HEK293 (cell line): ENCODE measurements at regions not wholly inside any gene's neighbourhood (a gene's known extent, or its start where the extent isn't known, plus 50 kb on each side); places are given as distances from the start of the nearest gene placed in this dataset.

ENCODE experiments used
- CTCF ChIA-PET: fragments of 350-600 bp; formaldehyde crosslinking; extraction: SDS; loops from one replicate; lab custom pipeline; 2021; ENCODE audit warnings: antibody characterized with exemption; lab: Yijun Ruan, JAX
- POLR2A ChIA-PET: fragments of 300-600 bp; formaldehyde crosslinking; extraction: SDS; loops from one replicate; lab custom pipeline; 2020; ENCODE audit warnings: antibody characterized with exemption, inconsistent platforms; lab: Yijun Ruan, JAX
- H3K27ac ChIP-seq: fragments of 200-500 bp; sonication (Bioruptor generic); 2 replicates; pipeline ENCODE4 v1.5.1; 2014; ENCODE audit warnings: low read depth, low read length, control low read depth, inconsistent platforms; ENCODE audit errors: extremely low read depth
- H3K36me3 ChIP-seq, 2 experiments: fragments of 200-500 bp in 1 of 2; sonication (Bioruptor generic) in 1 of 2; 1 replicate in 1 of 2; 2 replicates in 1 of 2; pipeline ENCODE4 v1.5.1; 2014 to 2017; ENCODE audit warnings: inconsistent platforms in 2 of 2, low read length in 2 of 2; ENCODE audit not compliant: control insufficient read depth in 2 of 2, insufficient read depth in 1 of 2
- H3K4me1 ChIP-seq: fragments of 200-500 bp; sonication (Bioruptor generic); 2 replicates; pipeline ENCODE4 v1.5.1; 2014; ENCODE audit warnings: mild to moderate bottlenecking, low read length, inconsistent platforms; ENCODE audit not compliant: control insufficient read depth, insufficient read depth
- H3K4me3 ChIP-seq: 2 replicates; pipeline ENCODE4 v1.5.1; 2011; ENCODE audit warnings: low read depth, mild to moderate bottlenecking, control low read depth, low read length, moderate library complexity
- H3K9me3 ChIP-seq: fragments of 200-500 bp; sonication (Bioruptor generic); 2 replicates; pipeline ENCODE4 v1.5.1; 2014; ENCODE audit warnings: low read depth, low read length, inconsistent platforms; ENCODE audit not compliant: control insufficient read depth, insufficient read depth
- EGR2 ChIP-seq: fragments of 450-650 bp; formaldehyde crosslinking; IDR thresholded peaks from 2 replicates; pipeline ENCODE4 v1.5.1; 2016; ENCODE audit warnings: low read depth, missing biosample characterization, missing genetic modification characterization
- KLF9 ChIP-seq: fragments of 450-650 bp; formaldehyde crosslinking; IDR thresholded peaks from 2 replicates; pipeline ENCODE4 v1.5.1; 2016; ENCODE audit warnings: missing biosample characterization, missing genetic modification characterization, low read depth
- SETDB1 ChIP-seq: IDR thresholded peaks from one replicate; pipeline ENCODE4 v1.6.1; 2017; ENCODE audit warnings: mild to moderate bottlenecking, low read length, moderate library complexity, mixed read lengths; ENCODE audit not compliant: insufficient read length
- ZNF121 ChIP-seq: fragments of 450-650 bp; formaldehyde crosslinking; IDR thresholded peaks from 2 replicates; pipeline ENCODE4 v1.5.1; 2016; ENCODE audit warnings: missing biosample characterization, missing genetic modification characterization
- ZNF140 ChIP-seq: fragments of 450-650 bp; formaldehyde crosslinking; IDR thresholded peaks from 2 replicates; pipeline ENCODE4 v1.5.1; 2016; ENCODE audit warnings: missing biosample characterization, missing genetic modification characterization
- ZNF223 ChIP-seq: fragments of 450-650 bp; formaldehyde crosslinking; IDR thresholded peaks from 2 replicates; pipeline ENCODE4 v1.5.1; 2016; ENCODE audit warnings: missing biosample characterization, missing genetic modification characterization
- ZXDB ChIP-seq: fragments of 450-650 bp; formaldehyde crosslinking; IDR thresholded peaks from 2 replicates; pipeline ENCODE4 v1.5.1; 2016; ENCODE audit warnings: missing biosample characterization, missing genetic modification characterization
- TF ChIP-seq, protein P1 (sequence below): fragments of 450-650 bp; formaldehyde crosslinking; IDR thresholded peaks from 2 replicates; pipeline ENCODE4 v1.5.1; 2016; ENCODE audit warnings: missing biosample characterization, missing genetic modification characterization
- TF ChIP-seq, protein P2 (sequence below): fragments of 450-650 bp; formaldehyde crosslinking; IDR thresholded peaks from 2 replicates; pipeline ENCODE4 v1.5.0; 2017; ENCODE audit warnings: missing biosample characterization, missing genetic modification characterization, borderline replicate concordance
- TF ChIP-seq, protein P3 (sequence below): fragments of 450-650 bp; formaldehyde crosslinking; IDR thresholded peaks from 2 replicates; pipeline ENCODE4 v1.5.1; 2017; ENCODE audit warnings: missing biosample characterization, missing genetic modification characterization
- TF ChIP-seq, protein P4 (sequence below): fragments of 450-650 bp; formaldehyde crosslinking; IDR thresholded peaks from 2 replicates; pipeline ENCODE4 v1.5.1; 2016; ENCODE audit warnings: missing biosample characterization, missing genetic modification characterization
- TF ChIP-seq, protein P5 (sequence below): fragments of 450-650 bp; formaldehyde crosslinking; optimal IDR thresholded peaks from 2 replicates; pipeline ENCODE3; 2016; ENCODE audit warnings: missing biosample characterization, mild to moderate bottlenecking, missing genetic modification characterization
- TF ChIP-seq, protein P6 (sequence below): fragments of 450-650 bp; formaldehyde crosslinking; IDR thresholded peaks from 2 replicates; pipeline ENCODE4 v1.5.1; 2016; ENCODE audit warnings: missing biosample characterization, missing genetic modification characterization

DNA sequence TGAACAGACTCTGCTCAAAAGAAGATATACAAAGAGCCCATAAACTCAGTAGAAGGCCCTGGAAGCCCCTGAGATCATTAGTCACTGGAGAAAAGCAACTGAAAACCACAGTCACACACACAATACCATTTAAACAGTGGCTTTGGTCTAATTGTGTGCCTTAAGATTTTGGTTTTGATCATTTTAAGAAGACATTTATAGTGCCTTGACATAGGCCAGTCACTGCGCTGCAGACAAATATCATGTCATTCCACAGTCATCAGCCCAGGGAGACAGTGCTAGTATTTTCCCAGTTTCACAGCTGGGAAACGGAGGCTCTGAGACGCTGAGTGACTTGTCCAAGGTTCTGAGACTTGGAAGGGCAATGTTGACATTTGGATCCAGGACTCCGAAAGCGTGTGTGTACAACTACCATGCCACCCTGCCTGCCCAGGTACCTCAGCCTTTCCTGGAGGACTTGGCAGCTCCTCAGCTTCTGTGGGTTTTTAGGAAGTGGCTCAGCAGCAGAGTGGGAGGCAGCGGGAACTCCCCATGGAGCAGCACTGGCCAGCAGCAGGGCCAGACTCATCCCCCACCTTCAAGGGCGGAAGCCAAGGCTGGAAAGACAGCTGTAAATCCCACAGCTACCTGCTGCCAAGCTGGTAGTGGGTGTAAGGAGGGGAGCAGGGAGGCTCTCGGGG lies 173.9 kb downstream of the WDR11 start:
- H3K9me3 ChIP-seq, result no peaks in the 10 kb centered on the region; the same call in 1 of the 2 replicates
- ChIA-PET POLR2A (no interaction called here), CTCF (interaction anchor here (0.5 kb wide), 1 partner anchor 9 kb away, joined by 4 read pairs; no protein-coding TSS in a partner anchor)
- H3K4me3 ChIP-seq, result no peak overlapping the region
- no peaks in the 10 kb centered on the region for H3K36me3 ChIP-seq
- TF ChIP-seq, protein P1, sequence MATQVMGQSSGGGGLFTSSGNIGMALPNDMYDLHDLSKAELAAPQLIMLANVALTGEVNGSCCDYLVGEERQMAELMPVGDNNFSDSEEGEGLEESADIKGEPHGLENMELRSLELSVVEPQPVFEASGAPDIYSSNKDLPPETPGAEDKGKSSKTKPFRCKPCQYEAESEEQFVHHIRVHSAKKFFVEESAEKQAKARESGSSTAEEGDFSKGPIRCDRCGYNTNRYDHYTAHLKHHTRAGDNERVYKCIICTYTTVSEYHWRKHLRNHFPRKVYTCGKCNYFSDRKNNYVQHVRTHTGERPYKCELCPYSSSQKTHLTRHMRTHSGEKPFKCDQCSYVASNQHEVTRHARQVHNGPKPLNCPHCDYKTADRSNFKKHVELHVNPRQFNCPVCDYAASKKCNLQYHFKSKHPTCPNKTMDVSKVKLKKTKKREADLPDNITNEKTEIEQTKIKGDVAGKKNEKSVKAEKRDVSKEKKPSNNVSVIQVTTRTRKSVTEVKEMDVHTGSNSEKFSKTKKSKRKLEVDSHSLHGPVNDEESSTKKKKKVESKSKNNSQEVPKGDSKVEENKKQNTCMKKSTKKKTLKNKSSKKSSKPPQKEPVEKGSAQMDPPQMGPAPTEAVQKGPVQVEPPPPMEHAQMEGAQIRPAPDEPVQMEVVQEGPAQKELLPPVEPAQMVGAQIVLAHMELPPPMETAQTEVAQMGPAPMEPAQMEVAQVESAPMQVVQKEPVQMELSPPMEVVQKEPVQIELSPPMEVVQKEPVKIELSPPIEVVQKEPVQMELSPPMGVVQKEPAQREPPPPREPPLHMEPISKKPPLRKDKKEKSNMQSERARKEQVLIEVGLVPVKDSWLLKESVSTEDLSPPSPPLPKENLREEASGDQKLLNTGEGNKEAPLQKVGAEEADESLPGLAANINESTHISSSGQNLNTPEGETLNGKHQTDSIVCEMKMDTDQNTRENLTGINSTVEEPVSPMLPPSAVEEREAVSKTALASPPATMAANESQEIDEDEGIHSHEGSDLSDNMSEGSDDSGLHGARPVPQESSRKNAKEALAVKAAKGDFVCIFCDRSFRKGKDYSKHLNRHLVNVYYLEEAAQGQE (tag by site-specific recombination), result peak; percentile 66
- TF ChIP-seq, protein P2, sequence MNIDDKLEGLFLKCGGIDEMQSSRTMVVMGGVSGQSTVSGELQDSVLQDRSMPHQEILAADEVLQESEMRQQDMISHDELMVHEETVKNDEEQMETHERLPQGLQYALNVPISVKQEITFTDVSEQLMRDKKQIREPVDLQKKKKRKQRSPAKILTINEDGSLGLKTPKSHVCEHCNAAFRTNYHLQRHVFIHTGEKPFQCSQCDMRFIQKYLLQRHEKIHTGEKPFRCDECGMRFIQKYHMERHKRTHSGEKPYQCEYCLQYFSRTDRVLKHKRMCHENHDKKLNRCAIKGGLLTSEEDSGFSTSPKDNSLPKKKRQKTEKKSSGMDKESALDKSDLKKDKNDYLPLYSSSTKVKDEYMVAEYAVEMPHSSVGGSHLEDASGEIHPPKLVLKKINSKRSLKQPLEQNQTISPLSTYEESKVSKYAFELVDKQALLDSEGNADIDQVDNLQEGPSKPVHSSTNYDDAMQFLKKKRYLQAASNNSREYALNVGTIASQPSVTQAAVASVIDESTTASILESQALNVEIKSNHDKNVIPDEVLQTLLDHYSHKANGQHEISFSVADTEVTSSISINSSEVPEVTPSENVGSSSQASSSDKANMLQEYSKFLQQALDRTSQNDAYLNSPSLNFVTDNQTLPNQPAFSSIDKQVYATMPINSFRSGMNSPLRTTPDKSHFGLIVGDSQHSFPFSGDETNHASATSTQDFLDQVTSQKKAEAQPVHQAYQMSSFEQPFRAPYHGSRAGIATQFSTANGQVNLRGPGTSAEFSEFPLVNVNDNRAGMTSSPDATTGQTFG (tag by site-specific recombination), result no peak
- TF ChIP-seq, protein P3, sequence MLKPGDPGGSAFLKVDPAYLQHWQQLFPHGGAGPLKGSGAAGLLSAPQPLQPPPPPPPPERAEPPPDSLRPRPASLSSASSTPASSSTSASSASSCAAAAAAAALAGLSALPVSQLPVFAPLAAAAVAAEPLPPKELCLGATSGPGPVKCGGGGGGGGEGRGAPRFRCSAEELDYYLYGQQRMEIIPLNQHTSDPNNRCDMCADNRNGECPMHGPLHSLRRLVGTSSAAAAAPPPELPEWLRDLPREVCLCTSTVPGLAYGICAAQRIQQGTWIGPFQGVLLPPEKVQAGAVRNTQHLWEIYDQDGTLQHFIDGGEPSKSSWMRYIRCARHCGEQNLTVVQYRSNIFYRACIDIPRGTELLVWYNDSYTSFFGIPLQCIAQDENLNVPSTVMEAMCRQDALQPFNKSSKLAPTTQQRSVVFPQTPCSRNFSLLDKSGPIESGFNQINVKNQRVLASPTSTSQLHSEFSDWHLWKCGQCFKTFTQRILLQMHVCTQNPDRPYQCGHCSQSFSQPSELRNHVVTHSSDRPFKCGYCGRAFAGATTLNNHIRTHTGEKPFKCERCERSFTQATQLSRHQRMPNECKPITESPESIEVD (tag by site-specific recombination), result no peak
- 0 out of 2 replicates have a peak, but pooled peaks have one; percentile 8 for TF ChIP-seq EGR2
- H3K27ac ChIP-seq, result no peak overlapping the region
- no peaks in the 10 kb centered on the region for H3K4me1 ChIP-seq

DNA sequence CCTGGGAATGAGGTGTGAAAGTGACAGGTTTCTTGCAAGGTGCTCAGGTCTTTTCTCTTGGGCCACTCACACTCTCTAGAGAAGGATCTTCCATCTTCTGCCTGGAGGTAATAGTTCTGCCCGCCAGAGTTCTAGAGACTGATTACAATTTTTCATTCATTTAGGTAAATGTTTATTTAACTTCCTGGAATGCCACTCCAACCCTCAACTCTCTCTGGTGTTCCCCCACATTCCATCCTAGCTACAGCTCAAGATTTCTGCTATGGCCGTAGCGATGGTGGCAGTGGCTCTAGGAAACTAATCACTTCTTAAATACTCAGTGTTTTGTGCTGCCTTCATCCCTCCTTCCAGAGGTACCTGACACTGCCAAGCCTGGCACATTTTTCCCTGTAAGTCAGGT lies 174.6 kb downstream of the WDR11 start:
- TF ChIP-seq, protein P4, sequence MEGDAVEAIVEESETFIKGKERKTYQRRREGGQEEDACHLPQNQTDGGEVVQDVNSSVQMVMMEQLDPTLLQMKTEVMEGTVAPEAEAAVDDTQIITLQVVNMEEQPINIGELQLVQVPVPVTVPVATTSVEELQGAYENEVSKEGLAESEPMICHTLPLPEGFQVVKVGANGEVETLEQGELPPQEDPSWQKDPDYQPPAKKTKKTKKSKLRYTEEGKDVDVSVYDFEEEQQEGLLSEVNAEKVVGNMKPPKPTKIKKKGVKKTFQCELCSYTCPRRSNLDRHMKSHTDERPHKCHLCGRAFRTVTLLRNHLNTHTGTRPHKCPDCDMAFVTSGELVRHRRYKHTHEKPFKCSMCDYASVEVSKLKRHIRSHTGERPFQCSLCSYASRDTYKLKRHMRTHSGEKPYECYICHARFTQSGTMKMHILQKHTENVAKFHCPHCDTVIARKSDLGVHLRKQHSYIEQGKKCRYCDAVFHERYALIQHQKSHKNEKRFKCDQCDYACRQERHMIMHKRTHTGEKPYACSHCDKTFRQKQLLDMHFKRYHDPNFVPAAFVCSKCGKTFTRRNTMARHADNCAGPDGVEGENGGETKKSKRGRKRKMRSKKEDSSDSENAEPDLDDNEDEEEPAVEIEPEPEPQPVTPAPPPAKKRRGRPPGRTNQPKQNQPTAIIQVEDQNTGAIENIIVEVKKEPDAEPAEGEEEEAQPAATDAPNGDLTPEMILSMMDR (tag by site-specific recombination), result no peak
- TF ChIP-seq KLF9 (tag by site-specific recombination), result no peak
- TF ChIP-seq SETDB1, result no peak
- no peak for TF ChIP-seq ZXDB (tag by site-specific recombination)
- no peak for TF ChIP-seq ZNF223 (tag by site-specific recombination)
- TF ChIP-seq, protein P5, sequence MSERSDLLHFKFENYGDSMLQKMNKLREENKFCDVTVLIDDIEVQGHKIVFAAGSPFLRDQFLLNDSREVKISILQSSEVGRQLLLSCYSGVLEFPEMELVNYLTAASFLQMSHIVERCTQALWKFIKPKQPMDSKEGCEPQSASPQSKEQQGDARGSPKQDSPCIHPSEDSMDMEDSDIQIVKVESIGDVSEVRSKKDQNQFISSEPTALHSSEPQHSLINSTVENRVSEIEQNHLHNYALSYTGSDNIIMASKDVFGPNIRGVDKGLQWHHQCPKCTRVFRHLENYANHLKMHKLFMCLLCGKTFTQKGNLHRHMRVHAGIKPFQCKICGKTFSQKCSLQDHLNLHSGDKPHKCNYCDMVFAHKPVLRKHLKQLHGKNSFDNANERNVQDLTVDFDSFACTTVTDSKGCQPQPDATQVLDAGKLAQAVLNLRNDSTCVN (tag by site-specific recombination), result no peak
- TF ChIP-seq, protein P6, sequence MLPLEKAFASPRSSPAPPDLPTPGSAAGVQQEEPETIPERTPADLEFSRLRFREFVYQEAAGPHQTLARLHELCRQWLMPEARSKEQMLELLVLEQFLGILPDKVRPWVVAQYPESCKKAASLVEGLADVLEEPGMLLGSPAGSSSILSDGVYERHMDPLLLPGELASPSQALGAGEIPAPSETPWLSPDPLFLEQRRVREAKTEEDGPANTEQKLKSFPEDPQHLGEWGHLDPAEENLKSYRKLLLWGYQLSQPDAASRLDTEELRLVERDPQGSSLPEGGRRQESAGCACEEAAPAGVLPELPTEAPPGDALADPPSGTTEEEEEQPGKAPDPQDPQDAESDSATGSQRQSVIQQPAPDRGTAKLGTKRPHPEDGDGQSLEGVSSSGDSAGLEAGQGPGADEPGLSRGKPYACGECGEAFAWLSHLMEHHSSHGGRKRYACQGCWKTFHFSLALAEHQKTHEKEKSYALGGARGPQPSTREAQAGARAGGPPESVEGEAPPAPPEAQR (tag by site-specific recombination), result no peak
- TF ChIP-seq ZNF121 (tag by site-specific recombination), result no peak
- TF ChIP-seq ZNF140, result no peak
- Histone ChIP-seq H3K4me3 (no peak overlapping the region), H3K36me3 (no peaks in the 10 kb centered on the region), H3K27ac (no peak overlapping the region), H3K9me3 (no peaks in the 10 kb centered on the region; the same call in 1 of the 2 replicates), H3K4me1 (no peaks in the 10 kb centered on the region)
- ChIA-PET POLR2A (no interaction called here), CTCF (no interaction called here)
